SJCRH30 (cell line): ENCODE measurements at regions not wholly inside any gene's neighbourhood (a gene's known extent, or its start where the extent isn't known, plus 50 kb on each side); places are given as distances from the start of the nearest gene placed in this dataset.
"Not testable (repeated sequence)": the region's sequence is repeated elsewhere in the genome, so short reads cannot be mapped to it uniquely, and the experiment has no call there.

Experiments used
- DNase-seq, 2 experiments: peaks; one replicate each; pipeline ENCODE4 v3.0.0-alpha.2; 2015 to 2020
- H3K27ac ChIP-seq: fragments of 250-450 bp; sonication (Bioruptor Pico); 2 replicates; pipeline ENCODE4 v1.5.1; 2020; ENCODE audit warnings: mild to moderate bottlenecking, moderate library complexity
- H3K27me3 ChIP-seq: fragments of 250-450 bp; sonication (Bioruptor Pico); 2 replicates; pipeline ENCODE4 v1.5.1; 2020; ENCODE audit warnings: mild to moderate bottlenecking, moderate library complexity
- H3K36me3 ChIP-seq: fragments of 250-450 bp; sonication (Bioruptor Pico); 2 replicates; pipeline ENCODE4 v1.5.1; 2020; ENCODE audit warnings: mild to moderate bottlenecking, moderate library complexity
- H3K4me1 ChIP-seq: fragments of 250-450 bp; sonication (Bioruptor Pico); 2 replicates; pipeline ENCODE4 v1.5.1; 2020; ENCODE audit warnings: mild to moderate bottlenecking, moderate library complexity
- H3K4me3 ChIP-seq: fragments of 250-450 bp; sonication (Bioruptor Pico); 2 replicates; pipeline ENCODE4 v1.5.1; 2020; ENCODE audit warnings: mild to moderate bottlenecking, moderate library complexity
- H3K9me3 ChIP-seq: fragments of 250-450 bp; sonication (Bioruptor Pico); replicated peaks from 2 replicates; pipeline ENCODE4 v1.5.1; 2020; ENCODE audit warnings: mild to moderate bottlenecking, moderate library complexity

DNA sequence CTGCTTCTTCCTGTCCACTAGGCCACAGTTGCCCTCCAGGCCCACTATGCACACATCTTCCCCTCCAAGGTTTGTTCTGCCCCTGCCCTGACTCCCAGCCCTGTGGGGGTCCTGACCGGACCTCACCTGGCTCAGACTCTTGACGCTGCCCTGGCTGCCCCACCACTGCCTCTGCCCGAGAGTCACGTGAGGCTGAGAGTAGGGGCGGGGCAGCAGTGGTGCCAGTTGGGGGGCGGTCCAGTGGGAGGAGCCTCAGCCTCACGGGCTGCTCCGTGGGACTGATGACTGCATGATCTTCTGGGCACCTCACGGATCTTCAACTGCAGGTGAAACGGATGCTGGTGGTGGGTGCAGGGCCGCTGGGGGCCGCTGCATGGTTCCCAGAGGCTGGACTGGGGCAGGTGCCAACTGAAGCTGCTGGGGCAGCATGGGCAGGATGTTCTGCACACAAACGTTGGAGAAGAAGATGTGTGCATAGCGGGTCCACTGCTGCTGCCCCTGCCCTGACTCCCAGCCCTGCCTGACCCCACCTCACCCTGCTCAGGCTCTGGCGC, 77.6 kb downstream of the HHIPL2 start:
- not testable (repeated sequence) for H3K9me3 ChIP-seq, H3K27ac ChIP-seq, DNase-seq, H3K4me1 ChIP-seq, H3K27me3 ChIP-seq, H3K36me3 ChIP-seq, H3K4me3 ChIP-seq

DNA sequence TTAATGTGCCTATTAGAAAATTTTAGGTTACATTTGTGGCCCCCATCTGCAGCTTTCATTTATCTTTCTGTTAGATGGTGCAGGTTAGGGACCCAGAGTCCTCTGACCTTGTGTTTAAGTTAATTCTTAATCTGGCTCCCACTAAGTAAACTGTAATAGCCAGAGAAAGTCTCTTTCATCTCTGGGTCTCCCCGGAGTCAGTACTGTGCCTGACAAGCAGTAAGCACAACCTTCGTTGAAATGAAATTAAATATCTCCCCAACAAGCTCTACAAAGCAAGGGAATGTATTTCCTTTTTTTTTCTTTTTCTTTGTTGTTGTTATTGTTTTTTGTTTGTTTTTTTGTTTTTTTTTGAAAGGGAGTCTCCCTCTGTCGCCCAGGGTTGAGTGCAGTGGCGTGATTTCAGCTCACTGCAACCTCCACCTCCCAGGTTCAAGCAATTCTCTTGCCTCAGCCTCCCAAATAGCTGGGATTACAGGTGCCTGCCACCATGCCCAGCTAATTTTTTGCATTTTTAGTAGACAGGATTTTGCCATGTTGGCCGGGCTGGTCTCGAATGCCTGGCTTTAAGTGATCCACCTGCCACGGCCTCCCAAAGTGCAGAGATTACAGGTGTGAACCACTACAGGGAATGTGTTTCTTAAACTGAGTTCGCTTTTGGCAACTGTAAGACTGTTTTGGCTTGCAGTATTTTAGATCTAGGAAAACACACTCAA, 81.6 kb downstream of the HHIPL2 start:
- H3K36me3 ChIP-seq, result no peaks in the 10 kb centered on the region
- H3K9me3 ChIP-seq, result no peaks in the 10 kb centered on the region
- peak overlapping the region; percentile 63 for H3K4me3 ChIP-seq
- no peaks in the 10 kb centered on the region for H3K27me3 ChIP-seq
- peak overlapping the region; percentile 81 for H3K27ac ChIP-seq
- DNase-seq, result no peak
- no peaks in the 10 kb centered on the region for H3K4me1 ChIP-seq

DNA sequence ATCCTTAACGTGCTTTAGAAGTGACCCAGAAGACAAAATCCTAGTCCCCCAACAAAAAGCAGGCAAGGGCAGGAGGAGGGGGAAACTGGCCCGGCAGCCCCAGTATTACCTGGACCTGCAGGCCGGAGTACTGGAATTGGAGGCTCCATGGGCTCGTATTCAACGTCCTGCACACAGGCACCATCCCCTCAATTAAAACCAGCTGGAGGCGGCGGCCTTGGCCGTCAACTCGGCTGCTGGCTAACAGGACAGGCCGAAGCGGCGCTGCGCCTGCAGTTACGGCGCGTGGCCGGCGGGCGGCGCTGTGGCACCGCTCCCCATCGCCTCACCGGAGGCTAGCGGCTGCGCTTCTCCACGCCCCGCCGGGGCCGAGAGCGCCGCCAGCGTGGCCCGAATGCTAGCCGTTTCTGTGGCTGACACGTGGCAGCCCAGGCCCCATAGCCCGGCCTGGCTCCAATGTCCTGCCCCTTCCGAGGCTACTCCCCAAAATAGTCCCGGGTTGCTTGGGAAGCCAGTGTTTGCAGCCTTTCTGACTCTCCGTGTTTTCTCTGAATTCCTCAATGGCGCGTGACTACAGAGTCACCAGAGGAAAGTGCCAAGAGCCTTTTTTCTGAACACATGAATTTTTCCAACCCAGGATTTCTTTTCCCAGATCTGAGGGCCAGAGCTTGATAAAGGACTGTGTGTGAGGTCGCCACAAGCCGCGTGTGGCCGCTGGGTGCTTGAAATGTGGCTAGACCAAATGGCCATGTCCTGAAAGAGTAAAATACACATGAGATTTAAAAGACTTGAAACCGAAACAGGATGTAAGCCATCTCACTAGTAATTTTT, 82.5 kb downstream of the HHIPL2 start:
- DNase-seq, result peak; percentile 96 to 98
- no peaks in the 10 kb centered on the region for H3K36me3 ChIP-seq
- no peaks in the 10 kb centered on the region for H3K9me3 ChIP-seq
- peak overlapping the region; percentile 81 for H3K27ac ChIP-seq
- H3K4me1 ChIP-seq, result no peaks in the 10 kb centered on the region
- H3K4me3 ChIP-seq, result peak overlapping the region; percentile 63
- no peaks in the 10 kb centered on the region for H3K27me3 ChIP-seq

DNA sequence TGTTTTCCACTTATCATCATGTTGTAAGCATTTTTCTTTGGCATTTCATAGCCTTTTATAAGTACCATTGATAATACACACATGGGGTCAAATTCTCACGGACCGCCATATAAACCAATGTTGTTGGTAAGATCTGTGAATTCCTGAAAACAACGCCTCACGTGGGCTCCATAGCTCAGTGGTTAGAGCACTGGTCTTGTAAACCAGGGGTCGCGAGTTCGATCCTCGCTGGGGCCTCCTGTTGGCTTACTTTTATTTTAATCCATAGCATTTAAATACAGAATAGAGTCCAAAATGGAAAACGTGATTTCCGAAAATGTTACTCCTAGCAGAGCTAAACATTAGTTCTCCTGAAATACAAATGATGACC, 83.1 kb downstream of the HHIPL2 start:
- Histone ChIP-seq H3K4me1 (no peaks in the 10 kb centered on the region), H3K9me3 (no peaks in the 10 kb centered on the region), H3K36me3 (no peaks in the 10 kb centered on the region), H3K27me3 (no peaks in the 10 kb centered on the region), H3K4me3 (peak overlapping the region; percentile 63), H3K27ac (no peak overlapping the region; the same call in 1 of the 2 replicates)
- peak; percentile 78 to 93 for DNase-seq

DNA sequence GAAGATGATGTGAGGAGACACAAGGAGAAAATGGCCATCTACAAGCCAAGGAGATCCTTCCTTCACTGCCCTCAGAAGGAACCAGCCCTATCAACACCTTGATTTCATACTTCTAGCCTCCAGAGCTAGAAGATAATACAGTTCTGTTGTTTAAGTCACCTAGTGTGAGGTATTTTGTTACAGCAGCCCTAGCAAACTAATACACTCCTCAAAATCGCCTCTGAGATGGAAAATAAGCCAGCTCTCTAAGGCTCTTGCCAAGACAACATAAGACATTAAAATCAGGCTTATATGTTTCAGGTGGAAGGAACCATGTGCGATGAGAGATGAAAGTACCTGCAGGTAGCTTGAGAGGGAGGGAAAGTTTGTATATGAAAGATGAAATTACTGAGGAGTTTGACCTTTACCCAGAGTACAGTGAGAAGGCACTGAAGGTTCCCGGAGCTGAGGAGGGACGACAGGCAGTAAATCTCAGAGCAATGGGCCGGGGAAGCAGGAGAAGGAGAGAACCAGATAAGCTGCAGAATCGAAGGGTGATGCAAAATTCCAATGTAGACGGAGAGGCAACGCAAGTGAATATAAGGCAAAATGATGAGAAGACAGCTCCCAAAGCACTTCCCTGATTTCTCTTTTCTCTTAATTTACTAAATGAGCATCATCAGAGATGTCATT, 84.7 kb downstream of the HHIPL2 start:
- Histone ChIP-seq H3K4me1 (no peaks in the 10 kb centered on the region), H3K27me3 (no peaks in the 10 kb centered on the region), H3K36me3 (no peaks in the 10 kb centered on the region), H3K27ac (no peak overlapping the region), H3K9me3 (no peaks in the 10 kb centered on the region), H3K4me3 (no peak overlapping the region)
- no peak for DNase-seq

DNA sequence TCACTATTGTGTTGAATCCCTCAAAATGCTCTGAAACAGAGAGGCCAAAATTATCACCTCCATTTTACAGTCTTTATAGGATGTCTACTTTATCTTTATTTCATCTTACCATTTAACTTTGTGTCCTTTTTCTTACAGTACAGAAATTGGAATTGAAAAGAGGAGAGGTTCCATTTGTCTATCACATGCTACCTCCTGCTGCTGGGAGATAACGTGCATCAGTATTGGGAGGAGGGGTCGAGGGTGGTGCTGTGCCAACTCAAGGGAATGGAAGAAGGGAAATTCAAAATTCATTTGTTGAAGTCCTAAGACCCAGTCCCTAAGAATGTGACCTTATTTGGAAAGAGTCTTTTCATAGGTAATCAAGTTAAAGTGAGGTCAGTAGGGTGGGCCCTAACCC, 85.3 kb downstream of the HHIPL2 start:
- no peak overlapping the region for H3K27ac ChIP-seq
- no peak for DNase-seq
- H3K36me3 ChIP-seq, result no peaks in the 10 kb centered on the region
- H3K4me1 ChIP-seq, result no peaks in the 10 kb centered on the region
- H3K9me3 ChIP-seq, result 0 out of 2 replicates have a peak, but pooled peaks cover 2% of the 10 kb centered on the region
- H3K27me3 ChIP-seq, result no peaks in the 10 kb centered on the region
- no peak overlapping the region for H3K4me3 ChIP-seq

DNA sequence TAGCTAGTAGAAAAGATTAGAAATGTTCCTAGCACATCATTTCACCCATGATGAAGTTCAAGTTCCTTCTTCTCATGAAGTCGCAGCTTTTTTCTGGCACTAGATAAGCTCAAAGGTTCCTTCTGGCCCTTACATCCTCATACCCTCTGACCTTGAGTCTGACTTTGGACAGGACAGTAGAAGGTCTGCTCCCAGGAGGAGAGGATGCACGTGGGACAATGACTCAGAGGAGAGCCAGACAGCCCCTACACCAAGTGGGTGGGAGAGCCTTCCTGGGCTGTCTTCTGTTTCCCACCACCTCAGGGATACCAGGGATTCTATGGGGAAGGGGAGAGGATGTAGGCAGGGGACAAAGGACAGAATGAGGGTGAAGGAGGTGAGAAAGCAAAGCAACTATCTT, 86.0 kb downstream of the HHIPL2 start:
- Histone ChIP-seq H3K4me1 (no peaks in the 10 kb centered on the region), H3K36me3 (no peaks in the 10 kb centered on the region), H3K27me3 (no peaks in the 10 kb centered on the region), H3K27ac (no peak overlapping the region), H3K4me3 (no peak overlapping the region), H3K9me3 (peaks cover 9% of the 10 kb centered on the region; the same call in 1 of the 2 replicates)
- no peak for DNase-seq

DNA sequence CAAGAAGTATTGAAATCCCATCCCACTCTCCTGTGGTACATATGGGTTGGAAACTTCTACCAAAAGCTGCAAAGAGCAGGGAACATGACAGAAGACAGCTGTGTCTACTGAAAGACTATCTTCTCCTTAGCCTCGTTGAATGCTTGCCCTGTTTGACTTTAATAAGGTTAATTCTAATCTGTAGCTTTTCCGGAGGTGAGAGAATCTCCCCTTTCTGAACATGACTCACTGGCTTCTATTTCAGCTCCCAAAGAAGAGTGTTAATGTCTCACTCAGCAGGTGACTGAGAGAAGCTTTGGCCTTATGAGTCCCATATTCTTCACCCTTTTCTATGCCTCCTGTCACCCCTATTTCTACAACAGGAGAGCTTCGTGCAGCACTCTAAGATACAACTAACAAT, 88.3 kb downstream of the HHIPL2 start:
- H3K27ac ChIP-seq, result no peak overlapping the region
- H3K36me3 ChIP-seq, result no peaks in the 10 kb centered on the region
- no peak overlapping the region for H3K4me3 ChIP-seq
- no peaks in the 10 kb centered on the region for H3K27me3 ChIP-seq
- H3K4me1 ChIP-seq, result no peaks in the 10 kb centered on the region
- peak in 1 of 2 experiments; percentile 20 for DNase-seq
- H3K9me3 ChIP-seq, result peaks cover 9% of the 10 kb centered on the region; the same call in 1 of the 2 replicates

DNA sequence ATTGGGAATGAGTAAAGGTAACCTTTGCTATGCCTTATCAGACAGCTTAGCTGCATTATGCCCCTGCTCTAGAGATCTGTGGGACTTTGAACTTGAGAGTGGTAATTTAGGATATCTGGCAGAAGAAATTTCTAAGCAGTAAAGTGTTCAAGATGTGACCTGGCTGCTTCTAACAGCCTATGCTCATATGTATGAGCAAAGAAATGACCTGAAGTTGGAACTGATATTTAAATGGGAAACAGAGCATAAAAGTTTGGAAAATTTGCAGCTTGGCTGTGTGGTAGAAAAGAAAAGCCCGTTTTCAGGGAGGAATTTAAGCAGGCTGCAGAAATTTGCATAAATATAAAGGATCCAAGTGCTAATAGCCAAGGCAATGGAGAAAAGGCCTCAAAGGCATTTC, 90.4 kb downstream of the HHIPL2 start:
- Histone ChIP-seq H3K4me3 (no peak overlapping the region), H3K4me1 (no peaks in the 10 kb centered on the region)
- DNase-seq, result no peak

DNA sequence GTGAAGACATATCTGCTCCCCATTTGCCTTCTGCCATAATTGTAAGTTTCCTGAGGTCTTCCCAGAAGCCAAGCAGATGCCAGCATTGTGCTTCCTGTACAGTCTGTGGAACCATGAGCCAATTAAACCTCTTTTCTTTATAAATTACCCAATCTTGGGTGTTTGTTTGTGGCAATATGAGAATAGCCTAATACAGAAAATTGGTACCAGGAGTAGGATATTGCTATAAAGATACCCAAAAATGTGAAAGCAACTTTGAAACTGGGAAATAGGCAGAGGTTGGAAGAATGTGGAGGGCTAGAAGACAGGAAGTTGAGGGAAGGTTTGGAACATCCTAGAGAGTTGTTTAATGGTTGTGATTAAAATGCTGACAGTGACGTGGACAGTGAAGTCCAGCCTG, 90.8 kb downstream of the HHIPL2 start:
- Histone ChIP-seq H3K36me3 (no peaks in the 10 kb centered on the region), H3K4me1 (no peaks in the 10 kb centered on the region), H3K4me3 (no peak overlapping the region), H3K27me3 (no peaks in the 10 kb centered on the region), H3K27ac (no peak overlapping the region), H3K9me3 (peaks cover 9% of the 10 kb centered on the region; the same call in 1 of the 2 replicates)
- no peak for DNase-seq

More for the DNA sequence above, 90.4 kb downstream of the HHIPL2 start:
- no peaks in the 10 kb centered on the region for H3K36me3 ChIP-seq
- peaks cover 9% of the 10 kb centered on the region; the same call in 1 of the 2 replicates for H3K9me3 ChIP-seq
- H3K27ac ChIP-seq, result no peak overlapping the region
- no peaks in the 10 kb centered on the region for H3K27me3 ChIP-seq

DNA sequence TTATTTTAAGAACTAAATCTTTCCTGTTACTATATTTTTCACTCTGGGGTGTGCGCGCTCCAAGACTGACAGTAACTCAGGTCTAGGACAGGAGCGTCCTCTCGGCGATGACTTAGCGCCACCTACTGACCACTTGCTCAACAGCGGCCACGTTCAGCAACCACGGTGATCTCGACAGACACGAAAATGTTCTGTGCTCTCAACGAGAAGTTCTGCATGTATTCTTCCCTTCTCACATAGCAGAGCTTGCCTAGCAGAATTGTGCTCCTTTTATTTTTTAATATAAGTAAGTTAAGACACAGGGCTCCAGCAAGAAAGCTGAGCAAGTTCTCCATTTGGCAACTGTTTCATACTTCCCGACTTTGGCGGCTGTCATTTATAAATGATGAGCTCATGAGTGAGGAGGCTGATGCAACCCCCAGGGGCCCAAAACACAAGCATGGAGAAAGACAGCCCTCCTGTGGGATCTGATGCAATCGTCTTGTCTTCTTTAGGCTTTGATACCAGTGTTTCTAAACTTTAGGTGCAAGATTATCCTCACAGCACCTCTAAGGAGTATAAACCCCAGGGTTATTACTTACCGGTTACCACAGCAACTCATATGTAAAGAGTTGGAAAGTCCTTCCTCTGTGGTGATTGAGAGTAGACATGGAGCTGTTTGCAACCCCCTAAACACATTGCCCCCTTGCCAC, 92.6 kb downstream of the HHIPL2 start:
- H3K4me3 ChIP-seq, result peak overlapping the region; percentile 23

DNA sequence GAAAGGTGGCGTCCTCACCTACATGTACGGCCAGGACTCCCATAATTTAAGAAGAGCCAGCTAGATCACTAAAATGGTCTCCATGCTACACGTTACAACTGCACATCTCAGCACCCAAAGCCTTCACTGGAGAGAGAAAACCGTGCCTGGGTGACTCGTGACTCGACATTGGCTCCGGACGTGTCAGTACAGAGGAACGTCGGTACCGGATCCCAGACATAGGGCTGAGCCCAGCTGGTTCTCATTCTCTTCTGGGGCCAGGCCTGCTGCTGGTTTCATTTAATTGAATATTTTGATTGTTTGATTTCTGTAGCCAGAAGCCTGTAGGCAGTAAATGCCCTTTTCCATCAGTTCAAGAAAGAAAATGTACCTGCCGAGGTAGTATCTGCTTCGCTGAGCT, 93.1 kb downstream of the HHIPL2 start:
- Histone ChIP-seq H3K27ac (no peak overlapping the region), H3K4me1 (no peaks in the 10 kb centered on the region), H3K27me3 (no peaks in the 10 kb centered on the region), H3K9me3 (peaks cover 9% of the 10 kb centered on the region; the same call in 1 of the 2 replicates), H3K4me3 (no peak overlapping the region), H3K36me3 (no peaks in the 10 kb centered on the region)
- no peak for DNase-seq

More for the DNA sequence above, 92.6 kb downstream of the HHIPL2 start:
- no peaks in the 10 kb centered on the region for H3K27me3 ChIP-seq
- H3K4me1 ChIP-seq, result no peaks in the 10 kb centered on the region
- peak; percentile 77 to 90 for DNase-seq
- H3K9me3 ChIP-seq, result peaks cover 9% of the 10 kb centered on the region; the same call in 1 of the 2 replicates
- no peak overlapping the region for H3K27ac ChIP-seq
- H3K36me3 ChIP-seq, result no peaks in the 10 kb centered on the region

DNA sequence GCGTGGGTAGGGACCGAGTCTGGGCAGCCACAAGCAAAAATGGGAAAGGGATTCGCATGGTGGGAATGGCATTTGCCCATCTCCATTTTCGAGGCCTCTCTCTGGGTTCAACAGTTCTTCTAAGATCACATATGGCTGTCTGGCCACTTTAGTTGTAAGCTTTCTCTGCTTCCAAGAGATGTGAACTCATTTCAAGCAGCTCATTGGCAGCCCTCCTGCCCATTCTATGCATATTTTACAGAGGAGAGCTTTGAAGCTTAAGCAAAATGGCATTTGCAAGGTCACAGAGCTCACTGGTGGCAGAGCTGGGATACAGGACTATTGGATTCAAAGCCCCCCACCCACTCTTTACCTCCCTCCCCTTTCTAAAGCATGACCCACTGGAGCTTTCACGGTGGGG, 93.7 kb downstream of the HHIPL2 start:
- H3K36me3 ChIP-seq, result no peaks in the 10 kb centered on the region
- no peak for DNase-seq
- H3K27me3 ChIP-seq, result no peaks in the 10 kb centered on the region
- no peaks in the 10 kb centered on the region for H3K4me1 ChIP-seq
- H3K4me3 ChIP-seq, result no peak overlapping the region
- H3K27ac ChIP-seq, result no peak overlapping the region
- H3K9me3 ChIP-seq, result peaks cover 9% of the 10 kb centered on the region; the same call in 1 of the 2 replicates

DNA sequence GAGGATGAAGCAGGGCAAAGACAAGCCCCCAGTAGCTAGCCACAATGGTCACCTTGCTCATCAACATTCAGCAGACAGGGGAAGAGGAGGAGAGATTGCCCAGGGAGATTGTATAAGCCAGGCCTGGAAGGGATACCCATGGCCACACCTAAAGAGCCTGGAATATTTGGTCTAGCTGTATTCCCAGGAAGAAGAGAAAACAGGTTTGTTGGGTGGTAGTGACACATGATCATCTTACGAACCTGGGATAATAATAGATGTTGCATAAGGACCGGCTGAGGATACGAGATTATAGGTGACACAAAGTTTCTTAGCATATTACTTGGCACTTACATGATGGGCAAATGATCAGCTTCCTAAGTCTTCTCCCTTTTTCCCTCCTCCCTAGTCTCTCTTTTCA, 95.9 kb downstream of the HHIPL2 start:
- no peak for DNase-seq

More for the DNA sequence above, 95.9 kb downstream of the HHIPL2 start:
- Histone ChIP-seq H3K4me1 (no peaks in the 10 kb centered on the region), H3K9me3 (peaks cover under 1% of the 10 kb centered on the region; the same call in 1 of the 2 replicates), H3K4me3 (no peak overlapping the region), H3K27ac (no peak overlapping the region), H3K27me3 (no peaks in the 10 kb centered on the region), H3K36me3 (no peaks in the 10 kb centered on the region)
